DND-41 (cell line): ENCODE measurements at regions not wholly inside any gene's neighbourhood (a gene's known extent, or its start where the extent isn't known, plus 50 kb on each side); places are given as distances from the start of the nearest gene placed in this dataset.

Experiments used
- EZH2 ChIP-seq: IDR thresholded peaks from 3 replicates; pipeline ENCODE4 v1.6.1; 2012; ENCODE audit warnings: borderline replicate concordance, low read depth, mild to moderate bottlenecking, moderate library complexity, low read length, inconsistent platforms; ENCODE audit not compliant: severe bottlenecking
- TF ChIP-seq, protein P1 (sequence below): IDR thresholded peaks from 2 replicates; pipeline ENCODE4 v1.5.1; 2012; ENCODE audit warnings: borderline replicate concordance, low read length, moderate library complexity, mild to moderate bottlenecking; ENCODE audit not compliant: poor library complexity, severe bottlenecking; ENCODE audit errors: extremely low read depth

DNA sequence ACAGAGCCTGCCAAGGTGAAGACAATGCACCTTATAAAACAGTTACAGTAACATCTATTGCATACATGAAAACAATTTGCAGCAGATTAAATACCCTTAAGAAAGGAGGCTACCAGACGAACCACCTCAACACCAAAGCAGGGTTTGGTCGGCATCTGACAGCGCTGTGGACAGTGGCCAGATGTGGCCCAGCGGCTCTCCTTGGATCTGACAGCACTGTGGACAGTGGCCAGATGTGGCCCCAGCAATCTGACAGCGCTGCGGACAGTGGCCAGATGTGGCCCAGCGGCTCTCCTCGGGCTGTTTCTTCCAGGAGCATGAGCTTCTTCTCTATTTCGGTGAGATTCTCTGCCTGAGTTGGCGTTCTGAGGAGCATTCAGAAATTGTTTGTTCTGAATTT, 211.6 kb downstream of the ANKRD30B start:
- TF ChIP-seq, protein P1, sequence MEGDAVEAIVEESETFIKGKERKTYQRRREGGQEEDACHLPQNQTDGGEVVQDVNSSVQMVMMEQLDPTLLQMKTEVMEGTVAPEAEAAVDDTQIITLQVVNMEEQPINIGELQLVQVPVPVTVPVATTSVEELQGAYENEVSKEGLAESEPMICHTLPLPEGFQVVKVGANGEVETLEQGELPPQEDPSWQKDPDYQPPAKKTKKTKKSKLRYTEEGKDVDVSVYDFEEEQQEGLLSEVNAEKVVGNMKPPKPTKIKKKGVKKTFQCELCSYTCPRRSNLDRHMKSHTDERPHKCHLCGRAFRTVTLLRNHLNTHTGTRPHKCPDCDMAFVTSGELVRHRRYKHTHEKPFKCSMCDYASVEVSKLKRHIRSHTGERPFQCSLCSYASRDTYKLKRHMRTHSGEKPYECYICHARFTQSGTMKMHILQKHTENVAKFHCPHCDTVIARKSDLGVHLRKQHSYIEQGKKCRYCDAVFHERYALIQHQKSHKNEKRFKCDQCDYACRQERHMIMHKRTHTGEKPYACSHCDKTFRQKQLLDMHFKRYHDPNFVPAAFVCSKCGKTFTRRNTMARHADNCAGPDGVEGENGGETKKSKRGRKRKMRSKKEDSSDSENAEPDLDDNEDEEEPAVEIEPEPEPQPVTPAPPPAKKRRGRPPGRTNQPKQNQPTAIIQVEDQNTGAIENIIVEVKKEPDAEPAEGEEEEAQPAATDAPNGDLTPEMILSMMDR, result no peak
- no peak for TF ChIP-seq EZH2
